Left kidney (tissue), 1 donor: ENCODE measurements at regions not wholly inside any gene's neighbourhood (a gene's known extent, or its start where the extent isn't known, plus 50 kb on each side); places are given as distances from the start of the nearest gene placed in this dataset.
"Not testable (repeated sequence)": the region's sequence is repeated elsewhere in the genome, so short reads cannot be mapped to it uniquely, and the experiment has no call there.

Experiments used
- DNase-seq: peaks from one replicate; pipeline ENCODE4 v3.0.0-alpha.2; 2013

DNA sequence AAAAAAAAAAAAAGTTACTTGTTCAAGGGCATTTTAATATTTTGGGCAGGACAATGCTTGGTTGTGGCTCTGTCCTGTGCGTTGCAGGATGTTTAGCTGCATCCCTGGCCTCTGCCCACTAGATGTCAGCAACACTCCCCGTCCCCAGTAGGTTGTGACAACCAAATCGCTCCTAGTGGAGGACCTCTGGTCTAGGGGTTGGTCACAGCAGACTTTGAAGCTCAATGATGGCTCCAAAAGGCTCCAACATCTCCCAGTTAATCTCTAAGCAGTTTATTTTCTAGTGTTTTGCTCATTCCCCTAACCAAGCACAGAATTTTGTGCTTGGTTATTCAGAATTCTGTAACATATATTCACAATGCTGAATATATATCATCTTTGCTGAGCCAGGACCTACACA, 67.0 kb downstream of the CHRNA1 start:
- no peak for DNase-seq

- DNase-seq: no peak
These were observed 69.4 kb downstream of the CHRNA1 start for GRCh38 chr2:174694920-174695319.

DNA sequence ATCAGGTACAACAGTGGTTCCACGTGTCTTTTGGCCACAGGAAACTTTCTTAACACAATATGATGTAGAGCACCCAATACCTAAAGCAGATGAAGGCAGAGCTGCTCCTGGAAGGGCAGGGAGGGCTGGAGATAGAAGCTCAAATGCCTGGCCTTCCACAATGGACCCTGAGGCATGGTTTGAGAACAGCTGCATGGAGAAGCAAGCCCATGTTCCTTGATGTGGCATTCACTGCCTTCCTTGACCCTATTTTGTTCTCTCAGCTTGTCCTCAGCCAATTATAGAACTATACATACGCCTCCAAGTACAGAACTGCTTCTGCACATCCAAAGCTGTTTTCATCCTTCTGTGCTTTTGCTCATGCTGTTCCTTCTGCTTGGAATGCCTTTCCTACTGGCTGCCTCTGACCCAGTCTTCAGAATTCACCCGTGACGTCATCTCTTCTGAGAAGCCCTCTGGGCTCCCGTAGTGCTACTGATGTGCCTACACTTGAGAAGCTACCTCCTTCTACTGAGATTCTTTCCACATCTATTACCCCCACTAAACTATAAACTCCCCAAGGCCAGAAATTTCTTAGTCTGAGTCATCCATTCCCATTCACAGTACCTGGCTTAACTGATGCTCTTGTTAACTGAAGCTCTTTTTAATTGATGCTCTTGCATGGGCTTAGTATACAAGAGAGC, 69.9 kb downstream of the CHRNA1 start:
- DNase-seq: no peak

- DNase-seq: no peak
These were observed 70.9 kb downstream of the CHRNA1 start for GRCh38 chr2:174693344-174693743.

DNA sequence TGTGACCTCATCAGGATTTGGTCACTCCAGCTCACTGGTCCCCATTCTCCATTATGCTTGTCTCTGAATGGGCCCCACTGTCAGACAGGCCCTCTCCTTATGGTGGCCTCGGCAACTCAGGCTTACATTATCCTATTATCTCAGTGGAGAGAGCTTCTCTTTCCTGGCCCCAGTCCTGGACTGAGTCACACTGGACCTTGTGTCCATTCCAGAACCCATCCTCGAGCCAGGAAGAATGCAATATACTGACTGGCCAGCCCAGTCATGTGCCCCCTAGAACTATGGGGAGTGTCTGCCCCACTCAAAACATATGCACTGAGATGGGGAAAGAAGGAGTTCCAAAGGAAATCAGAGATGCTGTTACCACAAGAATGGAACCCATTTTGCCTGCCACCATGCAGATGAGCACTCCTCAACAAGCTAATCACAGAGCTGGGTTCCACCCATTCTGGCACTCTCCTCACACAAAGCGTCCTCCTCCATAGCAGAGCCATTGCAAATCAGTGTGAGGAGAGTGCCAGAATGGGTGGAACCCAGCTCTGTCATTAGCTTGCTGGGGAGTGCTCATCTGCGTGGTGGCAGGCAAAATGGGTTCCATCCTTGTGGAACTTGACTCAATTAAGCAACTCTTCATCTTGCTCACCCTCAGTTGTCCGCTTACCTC, 71.9 kb downstream of the CHRNA1 start:
- no peak for DNase-seq

GRCh38 chr2:174691201-174691779, 73.0 kb downstream of the CHRNA1 start:
- no peak for DNase-seq

DNA sequence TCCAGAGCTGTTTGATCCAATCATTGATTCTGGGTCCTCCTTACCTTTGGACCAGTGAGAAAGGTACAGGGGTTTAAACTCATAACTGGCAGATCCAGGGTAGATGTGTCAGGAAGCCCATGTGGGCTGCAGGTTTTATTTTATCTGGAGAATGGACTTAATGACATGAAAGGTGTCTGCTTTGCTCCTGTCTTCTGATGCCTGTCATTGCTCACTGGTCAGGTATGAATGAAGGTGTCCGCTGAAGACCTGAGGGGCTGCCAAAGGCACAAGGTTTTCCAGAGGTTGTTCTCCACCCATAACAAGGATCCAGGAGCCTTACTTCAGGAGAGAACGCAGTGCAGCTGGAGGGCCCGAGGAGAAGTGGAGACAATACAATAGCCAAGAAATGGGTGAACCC, 74.2 kb downstream of the CHRNA1 start:
- DNase-seq: no peak

- no peak for DNase-seq
These were observed 76.2 kb downstream of the CHRNA1 start for GRCh38 chr2:174688079-174688478.

- no peak for DNase-seq
These were observed 77.8 kb downstream of the CHRNA1 start for GRCh38 chr2:174686430-174686829.

DNA sequence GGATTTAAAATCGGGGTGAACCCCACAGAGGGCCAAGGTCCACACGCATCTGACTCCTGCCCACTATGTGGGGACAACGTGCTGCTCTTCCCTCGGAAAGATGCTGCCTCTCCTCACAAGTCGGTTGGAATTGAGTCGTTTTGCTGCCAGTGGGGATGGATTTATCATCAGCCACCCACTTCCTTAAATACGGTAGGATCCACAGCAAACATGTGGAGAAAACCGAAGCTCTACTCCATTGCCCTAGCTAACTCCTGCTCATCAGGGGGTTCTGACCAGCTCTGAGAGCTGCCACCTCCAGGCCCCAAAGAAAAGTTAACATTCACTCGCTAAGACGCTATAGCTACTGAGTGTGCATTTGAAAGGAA, 80.9 kb downstream of the CHRNA1 start:
- peak; percentile 47 for DNase-seq

DNA sequence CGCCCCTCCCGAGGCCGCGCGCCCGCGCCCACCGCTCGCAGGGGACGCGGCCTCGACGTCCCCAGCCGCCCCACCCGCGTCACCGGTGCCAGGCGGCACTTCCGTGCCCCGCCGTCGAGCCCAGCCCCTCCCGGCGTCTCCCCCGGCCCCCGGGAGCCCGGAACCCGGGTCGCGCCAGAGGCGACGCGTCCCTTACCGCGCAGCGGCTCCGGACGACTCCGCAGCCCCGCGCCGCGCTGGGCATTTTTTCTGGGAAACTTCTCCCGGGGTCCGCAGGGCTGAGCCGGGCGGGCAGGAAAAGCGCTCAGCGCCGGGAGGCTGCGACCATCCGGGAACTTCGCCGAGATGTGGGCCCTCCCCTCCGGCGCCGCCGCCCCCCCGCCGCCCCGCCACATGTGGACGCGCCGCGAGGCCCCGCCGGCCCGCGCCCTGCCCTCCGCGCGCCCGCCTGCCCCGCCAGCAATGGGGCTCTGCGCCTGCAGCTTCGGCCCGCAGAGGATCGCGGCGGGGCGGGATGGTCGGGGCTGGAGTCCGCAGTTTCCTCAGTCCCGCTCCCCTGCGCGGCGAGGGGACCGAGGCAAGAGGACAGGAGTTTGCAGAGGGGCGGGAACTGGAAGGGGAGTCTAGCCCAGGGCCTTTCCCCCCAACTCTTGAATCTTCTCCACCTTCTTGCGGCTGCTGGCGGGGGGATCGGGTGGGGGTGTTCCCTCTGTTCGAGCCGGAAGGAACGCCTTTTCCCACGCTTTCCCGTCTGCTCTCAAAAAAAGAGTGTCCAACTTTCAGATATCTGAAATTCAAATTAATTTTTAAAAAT, 81.5 kb downstream of the CHRNA1 start:
- peak; percentile 53 for DNase-seq

DNA sequence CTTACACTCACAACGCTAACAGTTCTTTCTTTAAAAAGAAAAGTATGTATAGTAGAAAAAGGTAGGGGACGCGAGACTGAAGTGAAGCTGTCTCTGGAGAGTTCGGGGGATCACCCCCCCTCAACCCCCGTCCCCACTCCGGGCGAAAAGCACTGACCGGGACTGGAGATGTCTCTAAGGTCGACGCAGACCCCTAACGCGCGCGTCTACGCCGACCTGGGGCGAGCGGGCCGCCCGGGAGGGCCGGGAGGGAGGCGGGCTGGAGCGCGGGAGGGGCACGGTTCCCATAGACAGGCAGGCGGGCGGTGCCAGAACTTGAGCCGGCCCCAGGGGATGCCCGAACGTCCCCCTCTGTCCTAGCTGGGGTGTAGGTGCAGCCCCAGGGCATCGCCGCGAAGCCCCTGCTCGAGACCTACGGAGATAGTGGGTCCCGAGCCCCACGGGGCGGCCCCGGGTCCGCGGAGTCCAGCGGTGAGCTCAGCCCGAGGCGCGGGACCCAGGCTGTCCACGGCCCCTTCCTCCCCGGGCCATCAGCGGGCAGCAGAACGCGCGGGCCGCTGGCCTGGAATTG, 82.2 kb downstream of the CHRNA1 start:
- DNase-seq: no peak

DNA sequence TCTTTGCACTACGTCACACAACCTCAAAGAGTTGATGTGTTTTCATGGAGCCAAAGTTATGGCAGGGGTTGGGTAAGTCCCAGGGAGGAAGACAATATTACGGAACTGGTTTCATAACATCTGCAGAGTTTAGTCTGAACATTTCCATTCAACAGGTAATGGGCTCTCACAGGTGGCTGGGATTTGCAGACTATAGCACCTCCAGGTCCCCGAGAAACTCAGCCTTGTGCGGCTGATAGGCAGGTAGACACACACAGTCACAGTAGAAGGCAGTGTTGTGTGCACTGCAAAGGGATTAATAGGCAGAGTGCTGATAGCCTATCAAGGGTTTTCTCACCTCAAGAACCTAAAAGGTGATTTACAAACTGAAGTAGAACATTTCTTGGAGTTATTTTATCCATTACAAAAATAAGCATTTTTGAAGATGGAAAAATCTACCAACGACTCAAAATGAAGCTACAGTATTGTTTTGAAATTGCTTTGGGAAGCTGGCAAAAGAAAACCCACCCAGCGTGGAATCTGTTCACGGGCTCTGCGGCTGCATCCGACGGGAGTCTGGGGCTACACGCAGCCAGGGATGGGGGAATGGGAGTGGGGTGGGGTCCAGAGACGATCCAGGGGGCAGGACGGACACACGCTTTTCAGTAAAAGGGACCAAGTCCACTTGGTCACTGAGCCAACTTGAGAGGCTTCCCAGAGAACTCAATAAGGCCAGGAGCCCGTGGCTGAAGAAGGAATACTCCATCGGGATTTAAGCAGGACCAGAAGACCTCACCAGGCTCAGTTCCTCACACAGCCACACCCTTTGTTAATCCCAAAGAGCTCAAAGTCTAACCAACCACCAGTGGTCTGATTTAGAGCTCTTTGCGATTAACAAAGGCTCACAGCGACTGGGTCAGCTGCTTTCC, 82.9 kb downstream of the CHRNA1 start:
- DNase-seq: no peak

- DNase-seq: no peak
These were observed 82.6 kb upstream of the WIPF1 start for GRCh38 chr2:174680221-174680620.

- no peak for DNase-seq
These were observed 80.8 kb upstream of the WIPF1 start for GRCh38 chr2:174678395-174678794.

GRCh38 chr2:174675615-174676014, 78.0 kb upstream of the WIPF1 start:
- DNase-seq: no peak

- no peak for DNase-seq
These were observed 76.3 kb upstream of the WIPF1 start for GRCh38 chr2:174673876-174674275.

GRCh38 chr2:174673440-174673839, 75.8 kb upstream of the WIPF1 start:
- no peak for DNase-seq

DNA sequence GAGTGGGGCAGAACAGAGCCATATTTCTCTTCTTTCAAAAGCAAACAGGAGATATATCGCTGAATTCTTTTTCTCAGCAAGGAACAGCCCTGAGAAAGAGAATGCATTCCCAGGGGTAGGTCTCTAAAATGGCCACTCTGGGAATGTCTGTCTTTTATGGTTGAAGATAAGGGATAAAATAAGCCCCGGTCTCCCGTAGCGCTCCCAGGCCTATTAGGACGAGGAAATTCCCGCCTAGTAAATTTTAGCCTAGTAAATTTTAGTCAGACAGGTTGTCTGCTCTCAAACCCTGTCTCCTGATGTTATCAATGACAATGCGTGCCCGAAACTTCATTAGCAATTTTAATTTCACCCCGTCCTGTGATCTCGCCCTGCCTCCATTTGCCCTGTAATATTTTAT, 73.9 kb upstream of the WIPF1 start:
- not testable (repeated sequence) for DNase-seq

DNA sequence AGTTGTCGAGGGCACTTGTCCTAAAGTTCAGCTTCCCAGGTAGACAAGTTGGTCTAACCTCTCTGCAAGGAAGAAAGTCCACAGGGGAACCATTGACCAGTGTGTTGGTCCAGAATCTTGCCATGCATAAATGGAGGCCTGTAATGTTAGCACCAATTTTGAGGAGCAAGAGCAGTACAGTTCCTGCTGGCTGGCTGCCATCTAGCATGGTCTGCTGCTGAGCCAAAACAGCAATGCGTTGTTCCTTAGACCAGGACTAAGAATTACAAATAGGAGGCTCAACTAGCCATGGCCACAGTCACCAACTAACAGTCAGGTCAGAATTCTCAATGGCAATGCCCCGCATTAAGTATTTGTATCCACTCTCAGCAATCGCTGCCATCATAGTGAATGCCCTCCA, 72.8 kb upstream of the WIPF1 start:
- no peak for DNase-seq

DNA sequence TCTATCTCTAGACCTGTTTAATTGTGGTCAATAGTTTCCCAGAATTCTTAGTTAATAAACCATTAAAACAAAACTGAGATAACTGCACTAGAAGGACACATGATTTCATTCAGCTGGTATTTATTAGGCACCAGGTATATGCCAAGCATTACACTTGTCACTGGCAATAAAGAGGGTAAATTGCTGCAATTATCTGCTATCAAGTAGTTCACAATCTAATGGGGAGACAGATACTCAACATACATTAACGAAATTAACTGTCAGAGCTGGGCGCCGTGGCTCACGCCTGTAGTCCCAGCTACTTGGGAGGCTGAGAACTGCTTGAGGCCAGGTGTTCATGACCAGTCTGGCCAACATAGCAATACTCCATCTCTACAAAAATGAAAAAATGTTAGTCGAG, 71.7 kb upstream of the WIPF1 start:
- no peak for DNase-seq

DNA sequence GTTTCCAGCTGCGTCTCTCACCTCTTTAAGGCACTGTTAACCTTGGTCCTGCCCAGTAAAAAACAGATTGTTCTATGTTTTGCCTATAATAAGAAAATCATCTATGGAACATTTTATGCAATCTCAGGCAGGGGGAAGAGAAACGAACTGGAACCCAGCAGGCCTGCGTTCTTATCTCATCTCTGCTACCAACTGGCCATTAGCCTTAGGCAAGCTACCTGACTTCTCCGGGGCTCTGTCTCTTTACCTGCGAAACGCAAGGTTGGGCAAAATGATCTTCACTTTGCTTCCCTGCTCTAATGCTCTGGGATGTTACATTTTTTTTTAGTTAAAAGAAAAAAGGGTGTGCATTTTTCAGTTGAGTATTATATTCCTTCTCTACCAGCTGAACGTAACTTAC, 70.5 kb upstream of the WIPF1 start:
- no peak for DNase-seq
